CD4-positive, alpha-beta T cell (primary cell): ENCODE measurements at regions not wholly inside any gene's neighbourhood (a gene's known extent, or its start where the extent isn't known, plus 50 kb on each side); places are given as distances from the start of the nearest gene placed in this dataset.

Experiments
- ATAC-seq: fragments of 200-7000 bp; cut with Tn5 transposase; one replicate; pipeline ENCODE4 v1.10.0; 2022; ENCODE audit warnings: mild to moderate bottlenecking; ENCODE audit not compliant: poor library complexity
- CTCF ChIA-PET: fragments of 350-600 bp; sonication (Branson Sonifier 250); formaldehyde crosslinking; loops from one replicate; lab custom pipeline; 2021; ENCODE audit warnings: antibody characterized with exemption, inconsistent platforms; lab: Charles Lee
- POLR2A ChIA-PET: fragments of 350-600 bp; sonication (Branson Sonifier 250); formaldehyde crosslinking; loops from one replicate; lab custom pipeline; 2021; ENCODE audit warnings: antibody characterized with exemption, inconsistent platforms; lab: Charles Lee
- DNase-seq, 14 experiments: peaks; one replicate each; pipeline ENCODE4 v3.0.0-alpha.2; 2013 to 2020; ENCODE audit warnings: mixed read lengths in 2 of 14
- H3K27ac ChIP-seq, 2 donors: one replicate each; pipeline versions ENCODE4 v1.5.1 to v1.7.0; 2013; ENCODE audit warnings: low read length in 2 of 2, low read depth in 1 of 2, mild to moderate bottlenecking in 1 of 2
- H3K27me3 ChIP-seq, 2 experiments: 1 replicate in 1 of 2; 2 replicates in 1 of 2; pipeline versions ENCODE4 v1.6.1 to v1.7.0; 2013; ENCODE audit warnings: low read length in 2 of 2, control low read depth in 1 of 2, mild to moderate bottlenecking in 1 of 2, moderate library complexity in 1 of 2; ENCODE audit not compliant: insufficient read depth in 2 of 2, control insufficient read depth in 1 of 2
- H3K36me3 ChIP-seq: one replicate; pipeline ENCODE4 v1.6.1; 2013; ENCODE audit warnings: low read length, control low read depth; ENCODE audit not compliant: insufficient read depth
- H3K4me1 ChIP-seq: one replicate; pipeline ENCODE4 v1.6.1; 2013; ENCODE audit warnings: low read length, control low read depth; ENCODE audit not compliant: insufficient read depth
- H3K4me3 ChIP-seq: one replicate; pipeline ENCODE4 v1.5.1; 2013; ENCODE audit warnings: mild to moderate bottlenecking, low read length, moderate library complexity
- H3K9me3 ChIP-seq, 2 experiments: 1 replicate in 1 of 2; 2 replicates in 1 of 2; pipeline versions ENCODE4 v1.6.1 to v1.7.0; 2013; ENCODE audit warnings: low read length in 2 of 2, mild to moderate bottlenecking in 2 of 2, control low read depth in 1 of 2, moderate library complexity in 1 of 2; ENCODE audit not compliant: control insufficient read depth in 1 of 2, insufficient read depth in 1 of 2
- H3K27ac Mint-ChIP-seq: one replicate; pipeline ENCODE4 v1.8.0; 2020; ENCODE audit warnings: mixed read lengths
- H3K27me3 Mint-ChIP-seq: one replicate; pipeline ENCODE4 v1.8.0; 2021; ENCODE audit warnings: mixed read lengths
- H3K36me3 Mint-ChIP-seq: one replicate; pipeline ENCODE4 v1.8.0; 2021; ENCODE audit warnings: low read depth, mixed read lengths
- H3K4me1 Mint-ChIP-seq: one replicate; pipeline ENCODE4 v1.8.0; 2021; ENCODE audit warnings: low read depth, mixed read lengths
- H3K4me3 Mint-ChIP-seq: one replicate; pipeline ENCODE4 v1.8.0; 2020; ENCODE audit warnings: mild to moderate bottlenecking, mixed read lengths
- H3K9me3 Mint-ChIP-seq: one replicate; pipeline ENCODE4 v1.8.0; 2020; ENCODE audit warnings: mixed read lengths
- CTCF ChIP-seq: fragments of 200-600 bp; IDR thresholded peaks from one replicate; pipeline ENCODE4 v1.8.0; 2022; ENCODE audit warnings: antibody characterized with exemption, mild to moderate bottlenecking
- intact Hi-C, 2 experiments: fragments of 100-400 bp; cut with DNase I in 1 of 2; cut with micrococcal nuclease in 1 of 2; formaldehyde crosslinking; loops; one replicate each; pipeline versions ENCODE4 v1.15.1 to v1.9.0; 2023 to 2025; cut with DNase I, micrococcal nuclease

DNA sequence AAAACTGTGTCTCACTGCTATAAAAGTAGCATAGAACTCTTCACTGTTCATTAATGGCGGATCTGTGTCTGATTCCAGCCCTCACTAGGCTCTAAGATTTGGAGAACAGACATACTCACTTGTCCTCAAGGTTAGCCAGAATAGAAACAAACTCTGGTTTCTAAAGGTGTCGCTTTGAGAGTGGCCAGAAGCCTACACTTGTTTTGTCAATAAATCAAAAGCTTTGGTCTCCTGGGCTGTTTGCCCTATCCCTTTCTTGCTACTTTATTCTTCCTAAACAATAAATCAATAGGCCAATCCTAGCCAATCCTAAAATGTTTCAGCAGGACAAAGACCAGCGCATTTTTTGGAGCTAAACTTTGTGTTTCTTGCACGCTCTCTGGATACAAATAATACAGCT, 1064.6 kb upstream of the CHAC2 start:
- Histone ChIP-seq H3K27me3 (no peaks in the 10 kb centered on the region), H3K9me3 (no peaks in the 10 kb centered on the region), H3K4me3 (no peak overlapping the region), H3K4me1 (no peaks in the 10 kb centered on the region), H3K27ac (no peak overlapping the region), H3K36me3 (no peaks in the 10 kb centered on the region)
- H3K4me3 Mint-ChIP-seq, result no peak overlapping the region
- no peak for TF ChIP-seq CTCF
- ChIA-PET POLR2A (no interaction called here), CTCF (no interaction called here)
- no peaks in the 10 kb centered on the region for H3K4me1 Mint-ChIP-seq
- ATAC-seq, result no peak
- no peak overlapping the region for H3K27ac Mint-ChIP-seq
- intact Hi-C loops, result no loop called here
- H3K9me3 Mint-ChIP-seq, result peaks cover 10% of the 10 kb centered on the region
- H3K27me3 Mint-ChIP-seq, result no peaks in the 10 kb centered on the region
- DNase-seq, result no peak
- no peaks in the 10 kb centered on the region for H3K36me3 Mint-ChIP-seq

DNA sequence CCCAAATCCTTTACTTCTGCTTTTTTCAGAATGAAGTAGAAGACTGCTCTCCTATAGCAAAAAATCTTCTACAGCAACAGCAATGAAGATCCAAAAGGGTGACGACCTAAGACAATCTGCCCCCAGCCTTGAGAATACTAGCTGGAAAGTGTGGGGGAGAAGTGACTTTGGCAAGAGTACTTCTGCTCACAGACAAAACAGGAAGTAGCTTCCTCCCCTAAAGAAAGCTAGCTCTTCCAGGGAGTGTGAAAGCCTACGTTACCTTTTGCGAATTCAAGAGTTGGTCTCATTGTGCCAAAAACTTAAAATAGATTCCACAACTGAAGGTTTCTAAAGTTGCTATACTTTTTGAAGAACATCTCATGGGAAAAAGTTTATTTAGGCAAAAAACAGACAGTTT, 1069.2 kb upstream of the CHAC2 start:
- H3K36me3 Mint-ChIP-seq, result no peaks in the 10 kb centered on the region
- ChIA-PET CTCF (no interaction called here), POLR2A (no interaction called here)
- no peak for TF ChIP-seq CTCF
- ATAC-seq, result no peak
- H3K9me3 ChIP-seq, result no peaks in the 10 kb centered on the region
- H3K4me3 Mint-ChIP-seq, result no peak overlapping the region
- H3K4me3 ChIP-seq, result no peak overlapping the region
- peaks cover 7% of the 10 kb centered on the region for H3K9me3 Mint-ChIP-seq
- intact Hi-C loops, result no loop called here
- no peaks in the 10 kb centered on the region for H3K36me3 ChIP-seq
- no peaks in the 10 kb centered on the region for H3K4me1 ChIP-seq
- no peak overlapping the region for H3K27ac ChIP-seq
- no peak for DNase-seq
- no peaks in the 10 kb centered on the region for H3K4me1 Mint-ChIP-seq
- H3K27ac Mint-ChIP-seq, result no peak overlapping the region
- H3K27me3 Mint-ChIP-seq, result no peaks in the 10 kb centered on the region
- no peaks in the 10 kb centered on the region for H3K27me3 ChIP-seq

GRCh38 chr2:52697690-52698089, 1069.9 kb upstream of the CHAC2 start:
- Histone ChIP-seq H3K27me3 (no peaks in the 10 kb centered on the region), H3K9me3 (no peaks in the 10 kb centered on the region), H3K4me3 (no peak overlapping the region), H3K36me3 (no peaks in the 10 kb centered on the region), H3K27ac (no peak overlapping the region), H3K4me1 (no peaks in the 10 kb centered on the region)
- intact Hi-C loops, result no loop called here
- DNase-seq, result no peak
- no peak overlapping the region for H3K27ac Mint-ChIP-seq
- H3K4me3 Mint-ChIP-seq, result no peak overlapping the region
- ATAC-seq, result no peak
- H3K4me1 Mint-ChIP-seq, result no peaks in the 10 kb centered on the region
- ChIA-PET POLR2A (no interaction called here), CTCF (no interaction called here)
- no peaks in the 10 kb centered on the region for H3K27me3 Mint-ChIP-seq
- no peak for TF ChIP-seq CTCF
- H3K9me3 Mint-ChIP-seq, result peaks cover 7% of the 10 kb centered on the region
- H3K36me3 Mint-ChIP-seq, result no peaks in the 10 kb centered on the region
